Kidney epithelial cell (primary cell): ENCODE measurements at regions not wholly inside any gene's neighbourhood (a gene's known extent, or its start where the extent isn't known, plus 50 kb on each side); places are given as distances from the start of the nearest gene placed in this dataset.
"Not testable (repeated sequence)": the region's sequence is repeated elsewhere in the genome, so short reads cannot be mapped to it uniquely, and the experiment has no call there.

ENCODE experiments used
- DNase-seq: peaks from one replicate; pipeline ENCODE4 v3.0.0-alpha.2; 2010; ENCODE audit warnings: low read depth
- H3K27me3 ChIP-seq: 2 replicates; pipeline ENCODE4 v1.6.0; 2011; ENCODE audit warnings: low read length; ENCODE audit not compliant: control insufficient read depth, insufficient read depth
- H3K36me3 ChIP-seq: 2 replicates; pipeline ENCODE4 v1.5.1; 2011; ENCODE audit warnings: low read length; ENCODE audit not compliant: control insufficient read depth, insufficient read depth
- H3K4me3 ChIP-seq: 2 replicates; pipeline ENCODE4 v1.5.1; 2011; ENCODE audit warnings: low read depth, mild to moderate bottlenecking, control low read depth, low read length
- TF ChIP-seq, protein P1 (sequence below): IDR thresholded peaks from 2 replicates; pipeline ENCODE4 v1.5.1; 2011; ENCODE audit warnings: mild to moderate bottlenecking, moderate library complexity, low read length, control low read depth, inconsistent platforms; ENCODE audit not compliant: insufficient read depth, poor library complexity, severe bottlenecking

DNA sequence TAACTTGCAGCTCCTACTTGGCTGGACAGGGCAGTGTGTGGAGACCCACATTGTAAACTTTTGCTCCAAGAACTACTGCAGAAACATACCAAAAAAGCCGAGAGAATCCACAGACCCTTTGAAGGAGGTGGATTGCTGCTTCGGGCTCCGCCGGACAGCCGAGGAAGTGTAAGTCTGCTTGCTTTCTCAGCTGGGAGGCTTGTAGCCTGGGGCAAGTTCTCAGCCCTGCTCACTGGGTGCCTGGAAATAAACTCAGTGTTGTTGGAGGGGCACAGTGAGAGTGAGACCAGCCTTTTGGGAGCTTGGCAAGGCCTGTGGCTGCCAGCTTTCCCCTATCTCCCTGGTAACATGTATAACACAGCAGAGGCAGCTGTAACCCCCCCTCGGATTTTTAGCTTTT, 215.6 kb downstream of the SYK start:
- TF ChIP-seq, protein P1, sequence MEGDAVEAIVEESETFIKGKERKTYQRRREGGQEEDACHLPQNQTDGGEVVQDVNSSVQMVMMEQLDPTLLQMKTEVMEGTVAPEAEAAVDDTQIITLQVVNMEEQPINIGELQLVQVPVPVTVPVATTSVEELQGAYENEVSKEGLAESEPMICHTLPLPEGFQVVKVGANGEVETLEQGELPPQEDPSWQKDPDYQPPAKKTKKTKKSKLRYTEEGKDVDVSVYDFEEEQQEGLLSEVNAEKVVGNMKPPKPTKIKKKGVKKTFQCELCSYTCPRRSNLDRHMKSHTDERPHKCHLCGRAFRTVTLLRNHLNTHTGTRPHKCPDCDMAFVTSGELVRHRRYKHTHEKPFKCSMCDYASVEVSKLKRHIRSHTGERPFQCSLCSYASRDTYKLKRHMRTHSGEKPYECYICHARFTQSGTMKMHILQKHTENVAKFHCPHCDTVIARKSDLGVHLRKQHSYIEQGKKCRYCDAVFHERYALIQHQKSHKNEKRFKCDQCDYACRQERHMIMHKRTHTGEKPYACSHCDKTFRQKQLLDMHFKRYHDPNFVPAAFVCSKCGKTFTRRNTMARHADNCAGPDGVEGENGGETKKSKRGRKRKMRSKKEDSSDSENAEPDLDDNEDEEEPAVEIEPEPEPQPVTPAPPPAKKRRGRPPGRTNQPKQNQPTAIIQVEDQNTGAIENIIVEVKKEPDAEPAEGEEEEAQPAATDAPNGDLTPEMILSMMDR: no peak
- Histone ChIP-seq H3K36me3 (no peaks in the 10 kb centered on the region), H3K27me3 (no peaks in the 10 kb centered on the region), H3K4me3 (no peak overlapping the region)
- no peak for DNase-seq

DNA sequence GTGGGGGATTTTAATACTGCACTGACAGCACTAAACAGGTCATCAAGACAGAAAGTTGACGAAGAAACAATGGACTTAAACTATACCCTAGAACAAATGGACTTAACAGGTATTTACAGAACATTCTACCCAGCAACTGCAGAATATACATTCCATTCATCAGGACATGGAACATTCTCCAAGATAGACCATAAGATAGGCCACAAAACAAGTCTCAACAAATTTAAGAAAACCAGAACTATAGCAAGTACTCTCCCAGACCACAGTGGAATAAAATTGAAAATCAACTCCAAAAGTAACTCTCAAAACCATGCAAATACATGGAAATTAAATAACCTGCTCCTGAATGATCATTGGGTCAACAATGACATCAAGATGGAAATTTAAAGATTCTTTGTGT, 218.3 kb downstream of the SYK start:
- H3K4me3 ChIP-seq, DNase-seq, H3K36me3 ChIP-seq, H3K27me3 ChIP-seq: not testable (repeated sequence)

DNA sequence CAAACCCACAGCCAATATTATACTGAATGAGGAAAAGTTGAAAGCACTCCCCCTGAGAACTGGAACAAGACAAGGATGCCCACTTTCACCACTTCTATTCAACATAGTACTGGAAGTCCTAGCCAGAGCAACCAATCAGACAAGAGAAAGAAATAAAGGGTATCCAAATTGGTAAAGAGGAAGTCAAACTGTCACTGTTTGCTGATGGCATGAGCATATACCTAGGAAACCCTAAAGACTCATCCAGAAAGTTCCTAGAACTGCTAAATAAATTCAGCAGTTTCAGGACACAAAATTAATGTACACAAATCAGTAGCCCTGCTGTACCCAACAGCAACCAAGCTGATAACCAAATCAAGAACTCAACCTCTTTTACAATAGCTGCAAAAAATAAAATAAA, 220.0 kb downstream of the SYK start:
- H3K27me3 ChIP-seq, H3K36me3 ChIP-seq, H3K4me3 ChIP-seq, DNase-seq: not testable (repeated sequence)

DNA sequence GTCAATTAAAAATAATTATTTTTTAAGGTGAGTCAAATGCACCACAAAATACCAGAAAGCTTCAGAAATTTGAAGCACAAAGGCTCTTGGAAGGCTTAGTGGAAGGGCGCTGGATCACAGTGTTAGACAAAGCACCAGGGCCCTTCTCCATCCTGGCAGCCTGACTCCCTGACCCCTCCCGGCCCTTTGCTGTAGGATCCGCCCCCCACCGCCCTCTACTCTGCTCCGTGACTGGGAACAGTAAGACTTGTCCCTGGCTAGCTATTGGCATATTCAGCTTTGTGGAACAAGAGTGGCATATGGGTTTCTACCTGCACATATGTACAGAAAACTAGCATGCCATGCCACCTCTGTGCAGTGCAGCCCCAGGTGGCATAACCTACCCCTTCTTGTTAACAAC, 222.1 kb downstream of the SYK start:
- Histone ChIP-seq H3K36me3 (no peaks in the 10 kb centered on the region), H3K4me3 (no peak overlapping the region), H3K27me3 (no peaks in the 10 kb centered on the region)
- DNase-seq: no peak
- TF ChIP-seq, protein P1: no peak

DNA sequence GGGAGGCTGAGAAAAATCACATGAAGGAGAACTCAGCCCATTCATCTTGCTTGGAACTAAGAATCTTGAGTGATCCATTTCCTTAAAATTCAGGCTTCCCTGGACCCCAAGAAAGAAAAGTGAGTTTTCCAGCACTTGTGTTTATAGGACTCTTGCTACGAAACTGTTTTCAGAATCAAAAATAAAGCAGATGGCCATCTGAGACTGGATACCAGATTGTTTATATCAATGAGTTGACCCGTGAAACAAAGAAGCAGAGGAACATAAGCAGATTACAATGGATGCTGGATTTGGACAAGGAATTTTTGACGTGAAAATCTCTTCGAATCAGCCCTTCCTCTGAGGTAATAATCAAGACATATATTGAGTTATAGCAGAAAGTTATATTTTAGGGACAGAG, 223.2 kb downstream of the SYK start:
- TF ChIP-seq, protein P1: no peak
- DNase-seq: no peak
- Histone ChIP-seq H3K27me3 (no peaks in the 10 kb centered on the region), H3K36me3 (no peaks in the 10 kb centered on the region), H3K4me3 (no peak overlapping the region)

DNA sequence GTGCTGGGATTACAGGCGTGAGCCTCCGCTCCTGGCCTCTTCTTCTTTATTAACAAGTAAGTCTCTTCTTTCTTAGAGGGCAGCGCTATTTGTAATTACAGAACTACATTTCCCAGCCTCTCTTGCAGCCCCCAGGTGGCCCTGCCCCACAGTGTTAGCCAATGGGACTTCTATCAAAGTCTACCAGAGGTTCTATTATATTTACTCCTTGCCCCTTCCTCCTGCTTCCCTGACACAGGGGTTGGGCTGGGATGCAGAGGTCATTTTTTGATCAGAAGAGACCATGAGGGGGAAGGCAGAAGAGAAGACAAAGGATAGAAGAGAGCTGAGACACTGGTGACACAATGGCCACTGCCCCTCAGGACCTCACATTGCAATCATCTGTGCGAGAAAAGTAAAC, 224.2 kb downstream of the SYK start:
- TF ChIP-seq, protein P1: no peak
- no peak for DNase-seq
- H3K36me3 ChIP-seq: no peaks in the 10 kb centered on the region
- no peak overlapping the region for H3K4me3 ChIP-seq
- H3K27me3 ChIP-seq: no peaks in the 10 kb centered on the region

DNA sequence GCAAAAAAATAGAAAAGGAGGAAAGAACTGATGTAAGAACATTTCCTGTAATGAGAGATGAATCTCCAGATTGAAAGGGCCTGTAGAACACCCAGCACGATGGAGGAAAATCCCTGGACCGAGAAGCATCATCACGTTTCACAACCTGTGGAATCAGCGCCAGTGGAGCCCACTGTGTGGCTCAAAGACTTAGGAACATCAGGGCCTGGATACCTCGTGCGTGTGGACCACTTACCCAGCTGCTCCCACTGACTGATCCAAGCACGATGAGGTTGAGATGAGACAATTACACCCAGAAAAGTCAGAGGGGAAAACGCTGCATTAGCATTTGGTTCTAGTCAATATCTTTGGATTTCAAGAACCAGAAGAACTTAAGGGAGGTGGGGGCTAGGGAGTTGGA, 224.6 kb downstream of the SYK start:
- DNase-seq: no peak
- Histone ChIP-seq H3K36me3 (no peaks in the 10 kb centered on the region), H3K27me3 (no peaks in the 10 kb centered on the region), H3K4me3 (no peak overlapping the region)
- TF ChIP-seq, protein P1: no peak
